ENCODE measurements at regions not wholly inside any gene's neighbourhood (a gene's known extent, or its start where the extent isn't known, plus 50 kb on each side); places are given as distances from the start of the nearest gene placed in this dataset.

- TF ChIP-seq POLR2A (IDR thresholded peaks at IDR 0.05) (no peak), CTCF (IDR thresholded peaks at IDR 0.05) (no peak)
These were observed 230.3 kb downstream of the THBS2 start for GRCh38 chr6:169023161-169023874.
